GM12878 (cell line): ENCODE measurements at regions not wholly inside any gene's neighbourhood (a gene's known extent, or its start where the extent isn't known, plus 50 kb on each side); places are given as distances from the start of the nearest gene placed in this dataset.
A peak's percentile ranks its signal among the peaks of the same experiment; 100 is the strongest.

Experiments used
- ATAC-seq: fragments of 200-7000 bp; cut with Tn5 transposase; 3 replicates; pipeline ENCODE4 v1.9.1; 2020; ENCODE audit warnings: mild to moderate bottlenecking, moderate library complexity
- BruUV-seq: library from RNA; stranded (reverse); fragments of 400-500 nt; replicated peaks from 2 replicates; lab custom pipeline; 2021; lab: Mats Ljungman, UMichigan
- CTCF ChIA-PET: fragments of 300-600 bp; sonication (Branson Sonifier 250); formaldehyde crosslinking; extraction: SDS; loops from one replicate; lab custom pipeline; 2021; ENCODE audit warnings: inconsistent platforms; lab: Yijun Ruan, JAX
- POLR2A ChIA-PET: fragments of 350-600 bp; formaldehyde crosslinking; extraction: SDS; loops from one replicate; lab custom pipeline; 2021; ENCODE audit warnings: inconsistent platforms; lab: Charles Lee
- RAD21 ChIA-PET: fragments of 300-600 bp; sonication (Branson Sonifier 250); formaldehyde crosslinking; loops from one replicate; lab custom pipeline; 2023; ENCODE audit warnings: antibody characterized with exemption; ENCODE audit not compliant: unreplicated experiment; lab: Charles Lee
- SMC1A ChIA-PET: fragments of 300-600 bp; sonication (Branson Sonifier 250); formaldehyde crosslinking; loops from one replicate; lab custom pipeline; 2023; ENCODE audit not compliant: unreplicated experiment, uncharacterized antibody; lab: Charles Lee
- DNase-seq: peaks from one replicate; pipeline ENCODE4 v3.0.0-alpha.2; 2011; ENCODE audit warnings: low read depth, low spot score
- FAIRE-seq: peaks from 3 replicates; lab custom pipeline; 2011; peaks lifted over from hg19 to GRCh38; lab: Jason Lieb, UNC
- H2AFZ ChIP-seq: 2 replicates; pipeline ENCODE4 v1.6.0; 2011; ENCODE audit warnings: low read depth, low read length, control low read depth; ENCODE audit not compliant: control insufficient read depth
- H3K27ac ChIP-seq: 2 replicates; pipeline ENCODE4 v1.5.1; 2011; ENCODE audit warnings: control low read depth; ENCODE audit not compliant: control insufficient read depth, insufficient read depth
- H3K27me3 ChIP-seq, 2 experiments: replicated peaks in 1 of 2; 2 replicates each; pipeline versions ENCODE4 v1.6.0 to v1.6.1; 2011; ENCODE audit warnings: low read length in 1 of 2; ENCODE audit not compliant: control insufficient read depth in 2 of 2, insufficient read depth in 2 of 2
- H3K36me3 ChIP-seq, 2 experiments: 2 replicates each; pipeline ENCODE4 v1.5.1; 2011; ENCODE audit warnings: low read length in 1 of 2; ENCODE audit not compliant: control insufficient read depth in 2 of 2, insufficient read depth in 2 of 2
- H3K4me1 ChIP-seq: 2 replicates; pipeline ENCODE4 v1.6.1; 2011; ENCODE audit warnings: mild to moderate bottlenecking, low read length, moderate library complexity, mixed read lengths; ENCODE audit not compliant: control insufficient read depth, insufficient read depth
- H3K4me2 ChIP-seq: 2 replicates; pipeline ENCODE4 v1.6.0; 2011; ENCODE audit warnings: control low read depth; ENCODE audit not compliant: control insufficient read depth, insufficient read depth
- H3K4me3 ChIP-seq: fragments of 200-600 bp; sonication (generic); 2 replicates; pipeline ENCODE4 v1.5.1; 2016
- H3K79me2 ChIP-seq: 2 replicates; pipeline ENCODE4 v1.6.0; 2011; ENCODE audit warnings: low read length; ENCODE audit not compliant: control insufficient read depth, insufficient read depth
- H3K9ac ChIP-seq: 2 replicates; pipeline ENCODE4 v1.8.0; 2011; ENCODE audit warnings: low read length, control low read depth, mixed read lengths; ENCODE audit not compliant: control insufficient read depth, insufficient read depth
- H3K9me3 ChIP-seq: replicated peaks from 3 replicates; pipeline ENCODE4 v1.5.1; 2011; ENCODE audit warnings: mild to moderate bottlenecking, low read length; ENCODE audit not compliant: control insufficient read depth, insufficient read depth
- H4K20me1 ChIP-seq: 2 replicates; pipeline ENCODE4 v1.6.0; 2011; ENCODE audit not compliant: control insufficient read depth, insufficient read depth
- CBX3 ChIP-seq: fragments of 200-600 bp; sonication (generic); IDR thresholded peaks from 2 replicates; pipeline ENCODE4 v1.6.1; 2016; ENCODE audit warnings: low read depth, borderline replicate concordance
- CEBPB ChIP-seq, 2 experiments: fragments of 150-350 bp in 1 of 2; IDR thresholded peaks; 2 replicates each; pipeline ENCODE4 v1.6.1; 2012 to 2014; ENCODE audit warnings: low read depth in 2 of 2, low read length in 2 of 2, borderline replicate concordance in 1 of 2, inconsistent platforms in 1 of 2
- CREM ChIP-seq: IDR thresholded peaks from 2 replicates; pipeline ENCODE4 v1.6.1; 2014; ENCODE audit warnings: antibody characterized with exemption, low read depth
- EZH2 ChIP-seq: IDR thresholded peaks from 2 replicates; pipeline ENCODE4 v1.6.1; 2012; ENCODE audit warnings: low read depth, mild to moderate bottlenecking, control low read depth, inconsistent platforms, low read length, borderline replicate concordance; ENCODE audit not compliant: control insufficient read depth
- HDGF ChIP-seq: fragments of 450-650 bp; IDR thresholded peaks from 2 replicates; pipeline ENCODE4 v1.6.1; 2016; ENCODE audit warnings: antibody characterized with exemption
- IKZF1 ChIP-seq: fragments of 450-650 bp; conservative IDR thresholded peaks from 2 replicates; pipeline ENCODE4 v1.6.1; 2017; ENCODE audit warnings: antibody characterized with exemption, mild to moderate bottlenecking
- NFIC ChIP-seq: IDR thresholded peaks from 2 replicates; pipeline ENCODE4 v1.6.1; 2012; ENCODE audit warnings: low read depth, mild to moderate bottlenecking, inconsistent platforms, low read length, moderate library complexity
- NR2F1 ChIP-seq: fragments of 450-650 bp; conservative IDR thresholded peaks from 2 replicates; pipeline ENCODE4 v1.6.1; 2017; ENCODE audit warnings: mild to moderate bottlenecking
- PBX3 ChIP-seq: IDR thresholded peaks from 2 replicates; pipeline ENCODE4 v1.6.1; 2011; ENCODE audit warnings: mild to moderate bottlenecking, low read depth, low read length, moderate library complexity; ENCODE audit not compliant: insufficient replicate concordance
- PKNOX1 ChIP-seq: fragments of 450-650 bp; IDR thresholded peaks from 2 replicates; pipeline ENCODE4 v1.6.1; 2016; ENCODE audit warnings: mild to moderate bottlenecking
- POLR2AphosphoS2 ChIP-seq: IDR thresholded peaks from 2 replicates; pipeline ENCODE4 v1.6.1; 2011; ENCODE audit warnings: low read depth, mild to moderate bottlenecking, low read length, improper control_type of control experiment, moderate library complexity
- POU2F2 ChIP-seq: IDR thresholded peaks from 3 replicates; pipeline ENCODE4 v1.6.1; 2011; ENCODE audit warnings: low read depth, mild to moderate bottlenecking, low read length, borderline replicate concordance
- RB1 ChIP-seq: fragments of 450-650 bp; formaldehyde crosslinking; IDR thresholded peaks from 2 replicates; pipeline ENCODE4 v1.6.1; 2017; ENCODE audit warnings: mild to moderate bottlenecking, borderline replicate concordance
- SMAD5 ChIP-seq: IDR thresholded peaks from 2 replicates; pipeline ENCODE4 v1.6.1; 2016; ENCODE audit warnings: antibody characterized with exemption, low read depth
- TAF1 ChIP-seq: IDR thresholded peaks from 2 replicates; pipeline ENCODE4 v1.6.1; 2011; ENCODE audit warnings: mild to moderate bottlenecking, low read depth, low read length, borderline replicate concordance
- ZNF687 ChIP-seq: fragments of 450-650 bp; IDR thresholded peaks from 2 replicates; pipeline ENCODE4 v1.6.1; 2017; ENCODE audit warnings: mild to moderate bottlenecking, moderate library complexity
- WGBS: methylation state at CpG from one replicate; pipeline ENCODE4 v1.1.6; 2016; ENCODE audit warnings: low lambda C conversion rate; ENCODE audit not compliant: insufficient replicate concordance, insufficient coverage; ENCODE audit errors: missing lambda C conversion rate; 5-methylcytosine and 5-hydroxymethylcytosine counted together
- in situ Hi-C: fragments of 300-500 bp; cut with MboI; formaldehyde crosslinking; loops from 9 replicates; pipeline ENCODE4 v1.14.3; 2018; ENCODE audit warnings: mixed read lengths
- intact Hi-C: fragments of 100-400 bp; cut with micrococcal nuclease; formaldehyde crosslinking; loops from one replicate; pipeline ENCODE4 v1.14.2; 2022; ENCODE audit not compliant: unreplicated experiment

GRCh38 chr5:89869346-89869745, 540.2 kb downstream of the CETN3 start (continued):
- no peak for TF ChIP-seq NR2F1
- TF ChIP-seq, all 136 proteins: peak for 0

- Histone ChIP-seq H2AFZ (peak overlapping the region; percentile 20), H3K9me3 (no peaks in the 10 kb centered on the region), H3K9ac (no peak overlapping the region), H3K4me2 (no peak overlapping the region), H3K4me3 (no peak overlapping the region), H3K27ac (no peak overlapping the region), H3K79me2 (no peaks in the 10 kb centered on the region), H4K20me1 (no peaks in the 10 kb centered on the region), H3K4me1 (no peaks in the 10 kb centered on the region), H3K36me3 (no peaks in the 10 kb centered on the region), H3K27me3 (no peaks in the 10 kb centered on the region)
- in situ Hi-C loops (no loop called here), intact Hi-C loops (no loop called here)
- FAIRE-seq (no peak), DNase-seq (no peak), ATAC-seq (no peak)
- ChIA-PET RAD21 (no interaction called here), SMC1A (no interaction called here), CTCF (no interaction called here), POLR2A (no interaction called here)
- WGBS: 46% methylated on average over 3 of the region's 3 CpGs
- TF ChIP-seq IKZF1 (no peak), NFIC (no peak), TAF1 (no peak), POLR2AphosphoS2 (no peak), RB1 (no peak), CREM (no peak), PKNOX1 (no peak), CBX3 (no peak), PBX3 (no peak), ZNF687 (no peak), SMAD5 (no peak), POU2F2 (no peak), EZH2 (no peak), NR2F1 (no peak), CEBPB (IDR thresholded peaks at IDR 0.05; ENCODE audit: borderline replicate concordance in 1 of 2, low read depth in 2 of 2, low read length in 2 of 2) (no peak), HDGF (no peak)
- BruUV-seq: no TSS peak
Observed at GRCh38 chr5:89866410-89866809, 543.1 kb downstream of the CETN3 start.
